Ovary (tissue), 3 donors: ENCODE measurements at regions not wholly inside any gene's neighbourhood (a gene's known extent, or its start where the extent isn't known, plus 50 kb on each side); places are given as distances from the start of the nearest gene placed in this dataset.

Source experiments
- CTCF ChIP-seq, 3 donors: fragments of 450-650 bp in 2 of 3; fragments of 200-600 bp in 1 of 3; IDR thresholded peaks; one replicate each; pipeline versions ENCODE4 v1.5.1 to v1.8.0; 2016 to 2022; ENCODE audit warnings: antibody characterized with exemption in 3 of 3, mild to moderate bottlenecking in 1 of 3
- POLR2A ChIP-seq: fragments of 450-650 bp; IDR thresholded peaks from one replicate; pipeline ENCODE4 v1.6.1; 2017; ENCODE audit warnings: antibody characterized with exemption, mild to moderate bottlenecking, moderate library complexity
- donor health status: DM: no; HTN: no; CAD: no.

GRCh38 chr1:113255720-113256347 lies 134.5 kb upstream of the MAGI3 start:
- no peak for TF ChIP-seq CTCF (IDR thresholded peaks at IDR 0.05)
- TF ChIP-seq POLR2A: no peak
